Activated CD8-positive, alpha-beta T cell treated with anti-CD3 and anti-CD28 coated beads for 36 hours (primary cell): ENCODE measurements at regions not wholly inside any gene's neighbourhood (a gene's known extent, or its start where the extent isn't known, plus 50 kb on each side); places are given as distances from the start of the nearest gene placed in this dataset.

ENCODE experiments used
- ATAC-seq: fragments of 200-7000 bp; cut with Tn5 transposase; one replicate; pipeline ENCODE4 v1.10.0; 2021; ENCODE audit warnings: mild to moderate bottlenecking, moderate library complexity
- CTCF ChIA-PET: fragments of 350-600 bp; sonication (Branson Sonifier 250); formaldehyde crosslinking; loops from one replicate; lab custom pipeline; 2021; ENCODE audit warnings: antibody characterized with exemption; lab: Charles Lee
- POLR2A ChIA-PET: fragments of 350-600 bp; sonication (Branson Sonifier 250); formaldehyde crosslinking; loops from one replicate; lab custom pipeline; 2021; ENCODE audit warnings: antibody characterized with exemption; lab: Charles Lee
- DNase-seq: peaks from one replicate; pipeline ENCODE4 v3.0.0-alpha.2; 2020
- H3K27ac Mint-ChIP-seq: one replicate; pipeline ENCODE4 v1.8.0; 2021; ENCODE audit warnings: mild to moderate bottlenecking, mixed read lengths
- H3K27me3 Mint-ChIP-seq: one replicate; pipeline ENCODE4 v1.8.0; 2021; ENCODE audit warnings: mixed read lengths
- H3K36me3 Mint-ChIP-seq: one replicate; pipeline ENCODE4 v1.8.0; 2021; ENCODE audit warnings: low read depth, mixed read lengths
- H3K4me1 Mint-ChIP-seq: one replicate; pipeline ENCODE4 v1.8.0; 2021; ENCODE audit warnings: low read depth, mixed read lengths
- H3K4me3 Mint-ChIP-seq: one replicate; pipeline ENCODE4 v1.8.0; 2021; ENCODE audit warnings: mild to moderate bottlenecking, moderate library complexity, mixed read lengths
- H3K9me3 Mint-ChIP-seq: one replicate; pipeline ENCODE4 v1.8.0; 2021; ENCODE audit warnings: mixed read lengths
- CTCF ChIP-seq: fragments of 200-600 bp; IDR thresholded peaks from one replicate; pipeline ENCODE4 v1.8.0; 2022; ENCODE audit warnings: antibody characterized with exemption, mild to moderate bottlenecking
- intact Hi-C: fragments of 100-400 bp; cut with micrococcal nuclease; formaldehyde crosslinking; loops from one replicate; pipeline ENCODE4 v1.10.0; 2022

GRCh38 chr6:19329078-19329477 is 508.1 kb upstream of the ID4 start:
- ChIA-PET POLR2A (no interaction called here), CTCF (no interaction called here)
- H3K27me3 Mint-ChIP-seq: no peaks in the 10 kb centered on the region
- H3K4me3 Mint-ChIP-seq: no peak overlapping the region
- TF ChIP-seq CTCF: no peak
- DNase-seq (no peak), ATAC-seq (no peak)
- no peaks in the 10 kb centered on the region for H3K9me3 Mint-ChIP-seq
- intact Hi-C loops: no loop called here
- no peaks in the 10 kb centered on the region for H3K36me3 Mint-ChIP-seq
- no peak overlapping the region for H3K27ac Mint-ChIP-seq
- H3K4me1 Mint-ChIP-seq: no peaks in the 10 kb centered on the region

- Mint-ChIP-seq H3K4me1 (no peaks in the 10 kb centered on the region), H3K9me3 (no peaks in the 10 kb centered on the region), H3K36me3 (no peaks in the 10 kb centered on the region), H3K4me3 (no peak overlapping the region), H3K27ac (no peak overlapping the region), H3K27me3 (no peaks in the 10 kb centered on the region)
- DNase-seq (no peak), ATAC-seq (no peak)
- ChIA-PET CTCF (no interaction called here), POLR2A (no interaction called here)
- no peak for TF ChIP-seq CTCF
- intact Hi-C loops: no loop called here
Observed at GRCh38 chr6:19331089-19331488, 506.1 kb upstream of the ID4 start.

- ATAC-seq: no peak
- no peaks in the 10 kb centered on the region for H3K4me1 Mint-ChIP-seq
- H3K27ac Mint-ChIP-seq: no peak overlapping the region
- intact Hi-C loops: no loop called here
- H3K36me3 Mint-ChIP-seq: no peaks in the 10 kb centered on the region
- DNase-seq: no peak
- H3K9me3 Mint-ChIP-seq: no peaks in the 10 kb centered on the region
- TF ChIP-seq CTCF: no peak
- ChIA-PET CTCF (no interaction called here), POLR2A (no interaction called here)
- no peaks in the 10 kb centered on the region for H3K27me3 Mint-ChIP-seq
- no peak overlapping the region for H3K4me3 Mint-ChIP-seq
Observed at GRCh38 chr6:19332806-19333460, 504.2 kb upstream of the ID4 start.

- DNase-seq: no peak
- ATAC-seq: no peak
- Mint-ChIP-seq H3K4me3 (no peak overlapping the region), H3K27me3 (no peaks in the 10 kb centered on the region), H3K4me1 (no peaks in the 10 kb centered on the region), H3K9me3 (no peaks in the 10 kb centered on the region), H3K27ac (no peak overlapping the region), H3K36me3 (no peaks in the 10 kb centered on the region)
- no peak for TF ChIP-seq CTCF
- ChIA-PET CTCF (no interaction called here), POLR2A (no interaction called here)
- intact Hi-C loops: no loop called here
Observed at GRCh38 chr6:19333936-19334335, 503.2 kb upstream of the ID4 start.

- Mint-ChIP-seq H3K4me3 (no peak overlapping the region), H3K36me3 (no peaks in the 10 kb centered on the region), H3K4me1 (no peaks in the 10 kb centered on the region), H3K27me3 (no peaks in the 10 kb centered on the region), H3K27ac (no peak overlapping the region), H3K9me3 (peaks cover 3% of the 10 kb centered on the region)
- intact Hi-C loops: no loop called here
- CTCF ChIA-PET: no interaction called here
- ATAC-seq: no peak
- DNase-seq: no peak
- POLR2A ChIA-PET: no interaction called here
- TF ChIP-seq CTCF: no peak
Observed at GRCh38 chr6:19336579-19336978, 500.6 kb upstream of the ID4 start.
